ENCODE measurements at regions not wholly inside any gene's neighbourhood (a gene's known extent, or its start where the extent isn't known, plus 50 kb on each side); places are given as distances from the start of the nearest gene placed in this dataset.

- TF ChIP-seq POLR2A (IDR thresholded peaks at IDR 0.05): no peak
- TF ChIP-seq CTCF (IDR thresholded peaks at IDR 0.05): no peak
Observed at GRCh38 chr15:91632981-91633380, 220.5 kb upstream of the SLCO3A1 start.
